ENCODE measurements at regions not wholly inside any gene's neighbourhood (a gene's known extent, or its start where the extent isn't known, plus 50 kb on each side); places are given as distances from the start of the nearest gene placed in this dataset.

GRCh38 chr5:60487476-60487875, 212.5 kb downstream of the DEPDC1B start:
- no peak for TF ChIP-seq EZH2 (IDR thresholded peaks at IDR 0.05; ENCODE audit: borderline replicate concordance)
- TF ChIP-seq EZH2phosphoT487 (IDR thresholded peaks at IDR 0.05; ENCODE audit: low read depth, severe bottlenecking, unreplicated experiment) = no peak
- no peak for TF ChIP-seq CTCF (IDR thresholded peaks at IDR 0.05; ENCODE audit: poor library complexity)
- Histone ChIP-seq H3K9me2 (replicated peaks; ENCODE audit: insufficient read depth) (no peaks in the 10 kb centered on the region), H3K4me3 (no peak overlapping the region), H2AFZ (no peak overlapping the region), H3K4me2 (peak overlapping the region; percentile 62), H3K79me2 (no peaks in the 10 kb centered on the region), H4K20me1 (ENCODE audit: insufficient read depth, poor library complexity, severe bottlenecking) (no peaks in the 10 kb centered on the region), H3K9me3 (ENCODE audit: low read depth) (no peaks in the 10 kb centered on the region), H3K4me1 (ENCODE audit: insufficient read depth) (peaks cover 3% of the 10 kb centered on the region), H3K36me3 (replicated peaks; ENCODE audit: insufficient read depth, low read depth) (no peaks in the 10 kb centered on the region), H3K27ac (peak overlapping the region; percentile 74), H3K27me3 (no peaks in the 10 kb centered on the region)
- 43% methylated on average over 2 of the region's 2 CpGs for WGBS (ENCODE audit: low lambda C conversion rate, missing lambda C conversion rate)
- DNase-seq (ENCODE audit: low spot score) = peak; percentile 18

- Histone ChIP-seq H3K4me1 (ENCODE audit: insufficient read depth) (peaks cover 3% of the 10 kb centered on the region), H3K4me2 (no peak overlapping the region), H3K27ac (no peak overlapping the region), H3K79me2 (no peaks in the 10 kb centered on the region), H3K4me3 (no peak overlapping the region), H3K9me3 (ENCODE audit: low read depth) (no peaks in the 10 kb centered on the region), H3K27me3 (no peaks in the 10 kb centered on the region), H2AFZ (no peak overlapping the region), H4K20me1 (ENCODE audit: insufficient read depth, poor library complexity, severe bottlenecking) (no peaks in the 10 kb centered on the region), H3K36me3 (replicated peaks; ENCODE audit: insufficient read depth, low read depth) (no peaks in the 10 kb centered on the region), H3K9me2 (replicated peaks; ENCODE audit: insufficient read depth) (no peaks in the 10 kb centered on the region)
- no peak for TF ChIP-seq CTCF (IDR thresholded peaks at IDR 0.05; ENCODE audit: poor library complexity)
- no peak for TF ChIP-seq EZH2phosphoT487 (IDR thresholded peaks at IDR 0.05; ENCODE audit: low read depth, severe bottlenecking, unreplicated experiment)
- no peak for TF ChIP-seq EZH2 (IDR thresholded peaks at IDR 0.05; ENCODE audit: borderline replicate concordance)
- 100% methylated on average over 1 of the region's 1 CpG for WGBS (ENCODE audit: low lambda C conversion rate, missing lambda C conversion rate)
- no peak for DNase-seq (ENCODE audit: low spot score)
These were observed 214.6 kb downstream of the DEPDC1B start for GRCh38 chr5:60485361-60485760.

- H3K27ac ChIP-seq = no peak overlapping the region
- peaks cover 3% of the 10 kb centered on the region for H3K4me1 ChIP-seq (ENCODE audit: insufficient read depth)
- H3K79me2 ChIP-seq = no peaks in the 10 kb centered on the region
- H3K9me3 ChIP-seq (ENCODE audit: low read depth) = no peaks in the 10 kb centered on the region
- H3K4me3 ChIP-seq = no peak overlapping the region
- no peaks in the 10 kb centered on the region for H3K36me3 ChIP-seq (replicated peaks; ENCODE audit: insufficient read depth, low read depth)
- H4K20me1 ChIP-seq (ENCODE audit: insufficient read depth, poor library complexity, severe bottlenecking) = no peaks in the 10 kb centered on the region
- no peaks in the 10 kb centered on the region for H3K9me2 ChIP-seq (replicated peaks; ENCODE audit: insufficient read depth)
- no peaks in the 10 kb centered on the region for H3K27me3 ChIP-seq
- no peak for TF ChIP-seq EZH2 (IDR thresholded peaks at IDR 0.05; ENCODE audit: borderline replicate concordance)
- TF ChIP-seq EZH2phosphoT487 (IDR thresholded peaks at IDR 0.05; ENCODE audit: low read depth, severe bottlenecking, unreplicated experiment) = no peak
- DNase-seq (ENCODE audit: low spot score) = no peak
- no peak overlapping the region for H3K4me2 ChIP-seq
- H2AFZ ChIP-seq = no peak overlapping the region
These were observed 216.9 kb downstream of the DEPDC1B start for GRCh38 chr5:60483050-60483449.

- Histone ChIP-seq H3K9me3 (ENCODE audit: low read depth) (no peaks in the 10 kb centered on the region), H3K36me3 (replicated peaks; ENCODE audit: insufficient read depth, low read depth) (no peaks in the 10 kb centered on the region), H3K79me2 (no peaks in the 10 kb centered on the region), H3K27me3 (no peaks in the 10 kb centered on the region), H3K9me2 (replicated peaks; ENCODE audit: insufficient read depth) (no peaks in the 10 kb centered on the region), H3K27ac (no peak overlapping the region), H3K4me3 (no peak overlapping the region), H2AFZ (no peak overlapping the region), H3K4me1 (ENCODE audit: insufficient read depth) (peaks cover 1% of the 10 kb centered on the region), H4K20me1 (ENCODE audit: insufficient read depth, poor library complexity, severe bottlenecking) (no peaks in the 10 kb centered on the region), H3K4me2 (no peak overlapping the region)
- DNase-seq (ENCODE audit: low spot score) = no peak
- WGBS (ENCODE audit: low lambda C conversion rate, missing lambda C conversion rate) = 50% methylated on average over 1 of the region's 1 CpG
- no peak for TF ChIP-seq EZH2 (IDR thresholded peaks at IDR 0.05; ENCODE audit: borderline replicate concordance)
- TF ChIP-seq CTCF (IDR thresholded peaks at IDR 0.05; ENCODE audit: poor library complexity) = no peak
- no peak for TF ChIP-seq EZH2phosphoT487 (IDR thresholded peaks at IDR 0.05; ENCODE audit: low read depth, severe bottlenecking, unreplicated experiment)
These were observed 217.7 kb downstream of the DEPDC1B start for GRCh38 chr5:60482301-60482700.
